A549 (cell line): ENCODE measurements at regions not wholly inside any gene's neighbourhood (a gene's known extent, or its start where the extent isn't known, plus 50 kb on each side); places are given as distances from the start of the nearest gene placed in this dataset.

ENCODE experiments used
- CEBPB ChIP-seq, 2 experiments: fragments of >200 bp in 1 of 2; sonication (Bioruptor Twin) in 1 of 2; formaldehyde crosslinking in 1 of 2; IDR thresholded peaks; 2 replicates each; pipeline ENCODE4 v1.6.1; 2012 to 2016
- CHD2 ChIP-seq: fragments of 150-350 bp; IDR thresholded peaks from 2 replicates; pipeline ENCODE4 v1.6.1; 2014; ENCODE audit warnings: low read length; ENCODE audit not compliant: partially characterized antibody
- CTCF ChIP-seq: fragments of >200 bp; sonication (Bioruptor Twin); formaldehyde crosslinking; IDR thresholded peaks from 3 replicates; pipeline ENCODE4 v1.5.1; 2016
- JUNB ChIP-seq: fragments of >200 bp; sonication (Bioruptor Twin); formaldehyde crosslinking; IDR thresholded peaks from 2 replicates; pipeline ENCODE4 v1.6.1; 2016
- MAFK ChIP-seq: fragments of 450-650 bp; IDR thresholded peaks from 2 replicates; pipeline ENCODE4 v1.6.1; 2014; ENCODE audit not compliant: partially characterized antibody
- POLR2A ChIP-seq: IDR thresholded peaks from 2 replicates; pipeline ENCODE4 v1.6.1; 2012; ENCODE audit warnings: mild to moderate bottlenecking, low read length

GRCh38 chr13:96898212-96898611, 96.1 kb downstream of the OXGR1 start:
- TF ChIP-seq CTCF = no peak
- TF ChIP-seq MAFK = no peak
- no peak for TF ChIP-seq CEBPB (IDR thresholded peaks at IDR 0.05)
- no peak for TF ChIP-seq JUNB
- no peak for TF ChIP-seq POLR2A
- no peak for TF ChIP-seq CHD2
